MCF 10A (cell line): ENCODE measurements at regions not wholly inside any gene's neighbourhood (a gene's known extent, or its start where the extent isn't known, plus 50 kb on each side); places are given as distances from the start of the nearest gene placed in this dataset.
"Not testable (repeated sequence)": the region's sequence is repeated elsewhere in the genome, so short reads cannot be mapped to it uniquely, and the experiment has no call there.

Experiments used
- BruUV-seq: library from RNA; stranded (reverse); fragments of 400-500 nt; replicated peaks from 2 replicates; lab custom pipeline; 2021; lab: Mats Ljungman, UMichigan
- CTCF ChIA-PET: fragments of 300-600 bp; sonication (Branson Sonifier 250); formaldehyde crosslinking; extraction: SDS; loops from one replicate; lab custom pipeline; 2021; ENCODE audit warnings: antibody characterized with exemption, inconsistent platforms; lab: Yijun Ruan, JAX
- POLR2A ChIA-PET: fragments of 300-600, 350-650 bp; sonication (Branson Sonifier 250); formaldehyde crosslinking; extraction: SDS; loops from one replicate; lab custom pipeline; 2020; ENCODE audit warnings: antibody characterized with exemption, inconsistent platforms; lab: Yijun Ruan, JAX
- DNase-seq: peaks from one replicate; pipeline ENCODE4 v3.0.0-alpha.2; 2018; ENCODE audit not compliant: unreplicated experiment
- H3K27ac Mint-ChIP-seq: one replicate; pipeline ENCODE4 v1.8.0; 2022; ENCODE audit warnings: mild to moderate bottlenecking, low read depth, mixed read lengths; ENCODE audit not compliant: unreplicated experiment
- H3K27me3 Mint-ChIP-seq: one replicate; pipeline ENCODE4 v1.8.0; 2022; ENCODE audit warnings: mixed read lengths; ENCODE audit not compliant: insufficient read depth, unreplicated experiment
- H3K36me3 Mint-ChIP-seq: one replicate; pipeline ENCODE4 v1.8.0; 2022; ENCODE audit warnings: mild to moderate bottlenecking, moderate library complexity, mixed read lengths; ENCODE audit not compliant: insufficient read depth, unreplicated experiment
- H3K4me1 Mint-ChIP-seq: one replicate; pipeline ENCODE4 v1.8.0; 2022; ENCODE audit warnings: mixed read lengths; ENCODE audit not compliant: insufficient read depth, unreplicated experiment
- H3K4me3 Mint-ChIP-seq: one replicate; pipeline ENCODE4 v1.8.0; 2022; ENCODE audit warnings: mild to moderate bottlenecking, moderate library complexity, mixed read lengths; ENCODE audit not compliant: unreplicated experiment
- H3K9me3 Mint-ChIP-seq: one replicate; pipeline ENCODE4 v1.8.0; 2022; ENCODE audit warnings: mixed read lengths; ENCODE audit not compliant: unreplicated experiment
- CTCF ChIP-seq: fragments of 200-600 bp; IDR thresholded peaks from one replicate; pipeline ENCODE4 v1.8.0; 2022; ENCODE audit warnings: antibody characterized with exemption, mild to moderate bottlenecking; ENCODE audit not compliant: unreplicated experiment
- intact Hi-C: fragments of 100-400 bp; cut with micrococcal nuclease; formaldehyde crosslinking; loops from 2 replicates; pipeline ENCODE4 v1.14.1; 2022

DNA sequence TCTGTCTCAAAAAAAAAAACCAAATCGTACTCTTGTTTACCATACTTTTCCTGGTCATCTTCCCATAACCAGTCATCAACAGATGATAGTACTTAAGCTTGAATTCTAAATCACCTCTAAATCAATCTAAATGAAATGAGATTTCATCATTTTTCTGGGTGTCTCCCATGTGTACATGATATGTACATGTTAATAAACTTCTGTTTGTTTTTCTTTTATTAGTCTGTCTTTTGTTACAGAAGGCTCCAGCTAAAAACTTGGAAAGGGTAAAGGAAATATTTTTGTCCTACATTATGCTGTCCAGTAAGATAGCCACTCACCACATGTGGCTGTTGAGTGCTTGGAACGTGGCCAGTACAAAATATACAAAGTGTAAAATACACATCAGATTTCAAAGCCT, 78.7 kb upstream of the MSH6 start:
- H3K4me3 Mint-ChIP-seq = no peak overlapping the region
- intact Hi-C loops = no loop called here
- H3K36me3 Mint-ChIP-seq = no peaks in the 10 kb centered on the region
- DNase-seq = no peak
- no peak overlapping the region for H3K27ac Mint-ChIP-seq
- no peaks in the 10 kb centered on the region for H3K27me3 Mint-ChIP-seq
- TF ChIP-seq CTCF = no peak
- no TSS peak for BruUV-seq
- H3K9me3 Mint-ChIP-seq = no peaks in the 10 kb centered on the region
- ChIA-PET POLR2A (interaction anchor here (0.7 to 0.8 kb wide), 2 partner anchors 80 to 107 kb away, joined by 3 to 4 read pairs; no protein-coding TSS in a partner anchor), CTCF (interaction anchor here (0.9 kb wide), 1 partner anchor 15 kb away, joined by 5 read pairs; no protein-coding TSS in a partner anchor)
- no peaks in the 10 kb centered on the region for H3K4me1 Mint-ChIP-seq

- no peaks in the 10 kb centered on the region for H3K9me3 Mint-ChIP-seq
- POLR2A ChIA-PET = interaction anchor here (1.0 kb wide), 1 partner anchor 34 kb away, joined by 3 read pairs; no protein-coding TSS in a partner anchor
- no peaks in the 10 kb centered on the region for H3K36me3 Mint-ChIP-seq
- BruUV-seq = no TSS peak
- no peak for DNase-seq
- CTCF ChIA-PET = no interaction called here
- H3K4me1 Mint-ChIP-seq = no peaks in the 10 kb centered on the region
- no peak overlapping the region for H3K27ac Mint-ChIP-seq
- intact Hi-C loops = no loop called here
- H3K27me3 Mint-ChIP-seq = no peaks in the 10 kb centered on the region
- H3K4me3 Mint-ChIP-seq = no peak overlapping the region
- no peak for TF ChIP-seq CTCF
Measured at GRCh38 chr2:47699533-47700215, 83.3 kb upstream of the MSH6 start.

GRCh38 chr2:47698436-47698972, 84.4 kb upstream of the MSH6 start:
- intact Hi-C loops, CTCF ChIA-PET, H3K36me3 Mint-ChIP-seq, H3K9me3 Mint-ChIP-seq, H3K27ac Mint-ChIP-seq, H3K4me1 Mint-ChIP-seq, BruUV-seq, DNase-seq, H3K27me3 Mint-ChIP-seq, H3K4me3 Mint-ChIP-seq: not testable (repeated sequence)
- POLR2A ChIA-PET = interaction anchor here (1.0 kb wide), 1 partner anchor 33 kb away, joined by 3 read pairs; no protein-coding TSS in a partner anchor

DNA sequence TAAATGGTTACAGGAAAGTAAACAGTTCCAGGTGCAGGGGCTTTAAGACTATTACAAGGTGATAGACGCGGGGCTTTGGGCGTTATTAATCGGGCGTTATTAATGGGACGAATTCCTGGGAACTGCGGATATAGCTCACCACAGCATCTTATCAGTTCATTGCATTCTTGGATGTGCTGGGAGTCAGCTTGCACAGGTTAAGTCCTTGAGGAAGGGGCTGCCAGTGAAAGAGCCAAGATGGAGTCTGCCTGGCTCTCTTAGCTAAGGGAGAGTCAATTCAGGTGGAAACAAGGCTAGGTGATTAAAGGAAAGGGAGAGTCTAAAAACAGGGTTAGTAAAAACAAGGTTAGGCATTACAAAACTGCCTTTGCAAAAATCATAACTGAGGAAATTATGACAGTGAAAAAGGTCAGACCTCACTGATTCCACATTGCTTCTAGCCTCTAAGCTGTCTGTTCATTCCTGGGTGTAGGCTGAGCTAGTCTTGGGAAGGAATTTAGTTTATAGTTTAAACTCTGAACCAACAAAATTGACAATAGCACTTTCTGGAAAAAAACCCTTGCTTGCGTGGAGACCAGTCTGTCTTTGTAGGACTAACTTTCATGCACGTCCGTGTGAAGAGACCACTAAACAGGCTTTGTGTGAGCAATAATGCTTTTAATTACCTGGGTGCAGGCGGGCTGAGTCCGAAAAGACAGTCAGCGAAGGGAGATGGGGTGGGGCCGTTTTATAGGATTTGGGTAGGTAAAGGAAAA, 85.1 kb upstream of the MSH6 start:
- intact Hi-C loops, H3K4me1 Mint-ChIP-seq, H3K4me3 Mint-ChIP-seq, POLR2A ChIA-PET, H3K27ac Mint-ChIP-seq, H3K36me3 Mint-ChIP-seq, H3K27me3 Mint-ChIP-seq, BruUV-seq, H3K9me3 Mint-ChIP-seq, DNase-seq: not testable (repeated sequence)
- CTCF ChIA-PET = interaction anchor here (0.6 kb wide), 1 partner anchor 1065 kb away, joined by 3 read pairs; no protein-coding TSS in a partner anchor
